ENCODE measurements at regions not wholly inside any gene's neighbourhood (a gene's known extent, or its start where the extent isn't known, plus 50 kb on each side); places are given as distances from the start of the nearest gene placed in this dataset.

DNA sequence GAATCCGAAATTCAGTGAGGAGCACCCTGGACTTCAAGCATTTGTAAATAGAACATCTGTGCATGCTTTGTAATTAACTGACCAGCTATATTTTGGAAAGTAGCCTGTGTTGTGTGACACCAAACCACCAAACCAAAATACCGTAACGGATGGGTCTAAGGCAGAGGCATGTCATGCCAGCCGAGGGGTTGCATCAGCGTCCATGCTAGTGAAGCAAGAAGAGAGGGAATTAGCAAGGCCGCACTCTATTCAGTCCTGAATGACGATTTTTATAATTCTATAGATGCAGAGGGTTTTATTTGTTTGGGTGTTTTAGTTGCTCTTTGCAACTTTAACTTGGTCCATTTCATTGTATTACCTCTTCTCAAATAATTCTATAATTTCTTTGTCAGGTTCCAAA, 116.8 kb upstream of the SMYD2 start:
- no peak overlapping the region for H3K4me3 ChIP-seq (ENCODE audit: low read depth, low read length)
- DNase-seq (ENCODE audit: low read depth) = no peak
- TF ChIP-seq, protein P1, sequence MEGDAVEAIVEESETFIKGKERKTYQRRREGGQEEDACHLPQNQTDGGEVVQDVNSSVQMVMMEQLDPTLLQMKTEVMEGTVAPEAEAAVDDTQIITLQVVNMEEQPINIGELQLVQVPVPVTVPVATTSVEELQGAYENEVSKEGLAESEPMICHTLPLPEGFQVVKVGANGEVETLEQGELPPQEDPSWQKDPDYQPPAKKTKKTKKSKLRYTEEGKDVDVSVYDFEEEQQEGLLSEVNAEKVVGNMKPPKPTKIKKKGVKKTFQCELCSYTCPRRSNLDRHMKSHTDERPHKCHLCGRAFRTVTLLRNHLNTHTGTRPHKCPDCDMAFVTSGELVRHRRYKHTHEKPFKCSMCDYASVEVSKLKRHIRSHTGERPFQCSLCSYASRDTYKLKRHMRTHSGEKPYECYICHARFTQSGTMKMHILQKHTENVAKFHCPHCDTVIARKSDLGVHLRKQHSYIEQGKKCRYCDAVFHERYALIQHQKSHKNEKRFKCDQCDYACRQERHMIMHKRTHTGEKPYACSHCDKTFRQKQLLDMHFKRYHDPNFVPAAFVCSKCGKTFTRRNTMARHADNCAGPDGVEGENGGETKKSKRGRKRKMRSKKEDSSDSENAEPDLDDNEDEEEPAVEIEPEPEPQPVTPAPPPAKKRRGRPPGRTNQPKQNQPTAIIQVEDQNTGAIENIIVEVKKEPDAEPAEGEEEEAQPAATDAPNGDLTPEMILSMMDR (conservative IDR thresholded peaks at IDR 0.05; ENCODE audit: low read depth, low read length) = no peak

DNA sequence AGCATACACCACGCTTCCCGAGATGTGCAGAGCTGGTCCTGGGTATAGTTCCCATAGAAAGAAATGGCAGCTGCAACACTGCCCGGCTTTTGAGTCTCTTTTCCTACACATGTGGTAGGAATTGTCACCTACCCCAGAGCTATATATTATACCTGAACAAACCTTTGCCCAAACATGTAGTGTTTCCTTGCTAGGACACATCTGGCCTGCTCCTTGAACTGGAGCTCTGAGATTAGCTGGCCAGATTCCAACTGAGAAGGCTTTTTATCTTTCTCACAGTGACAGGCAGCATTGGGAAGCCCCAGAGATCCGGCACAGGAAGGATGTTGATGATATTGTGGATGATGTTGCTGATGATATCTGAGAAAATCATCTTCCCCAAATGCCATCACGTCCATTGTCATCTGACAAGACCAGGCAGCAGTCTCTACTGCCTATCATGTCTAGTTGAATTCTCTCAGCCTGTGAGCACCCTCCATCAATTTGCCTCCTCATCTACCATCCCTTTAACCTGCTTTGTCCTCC, 115.0 kb upstream of the SMYD2 start:
- H3K4me3 ChIP-seq (ENCODE audit: low read depth, low read length) = no peak overlapping the region
- TF ChIP-seq, protein P1 (conservative IDR thresholded peaks at IDR 0.05; ENCODE audit: low read depth, low read length) = no peak
- no peak for DNase-seq (ENCODE audit: low read depth)

DNA sequence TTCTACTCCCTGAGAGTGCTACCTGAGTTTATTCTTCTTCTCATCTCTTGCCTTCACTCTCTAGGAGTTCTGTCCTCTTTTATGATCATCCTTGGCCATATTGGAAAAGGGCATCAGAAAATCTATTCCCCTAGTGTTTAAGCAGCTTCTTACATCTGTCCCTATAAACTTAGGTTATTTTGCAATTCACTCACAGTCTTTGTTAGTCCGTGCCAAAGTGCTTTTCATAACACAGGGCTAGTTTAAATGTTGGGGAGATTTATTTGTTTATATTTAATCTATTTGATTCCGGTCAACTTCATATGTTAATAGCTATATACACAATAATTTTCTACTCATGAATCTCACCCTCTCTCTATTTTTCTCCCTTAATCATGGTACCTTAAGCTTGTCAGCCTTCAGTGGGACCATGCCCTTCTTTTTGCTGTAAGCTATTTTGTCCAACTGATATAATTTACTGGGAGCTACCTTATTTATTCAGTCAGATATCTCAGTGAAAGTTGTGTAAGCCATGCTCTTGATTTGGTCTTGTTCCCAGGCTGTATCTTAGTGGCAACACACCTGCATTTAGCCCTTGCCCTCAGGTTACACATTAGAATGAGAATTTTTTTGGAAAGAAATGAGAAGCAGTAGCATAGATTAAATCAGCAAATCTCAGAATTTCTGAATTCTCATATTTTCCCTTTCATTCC, 106.3 kb upstream of the SMYD2 start:
- H3K4me3 ChIP-seq (ENCODE audit: low read depth, low read length) = no peak overlapping the region
- no peak for DNase-seq (ENCODE audit: low read depth)

DNA sequence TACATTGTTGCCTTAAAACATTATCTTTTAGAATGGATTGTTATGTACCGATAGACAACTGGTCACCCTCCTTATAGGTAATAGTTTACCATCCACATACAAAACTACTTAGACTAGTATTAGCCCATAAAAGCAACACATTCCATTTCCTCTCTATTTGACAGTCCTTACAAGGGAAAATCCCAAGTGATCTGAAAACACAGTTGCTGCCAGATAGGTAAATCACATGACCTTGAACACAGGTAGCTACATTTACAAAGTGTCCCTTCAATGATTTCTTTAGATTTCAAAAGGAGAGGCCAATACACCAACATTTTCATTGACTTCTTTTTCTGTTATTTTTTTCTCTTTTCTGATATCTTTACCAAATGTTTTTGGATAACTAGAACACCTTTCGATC, 102.9 kb upstream of the SMYD2 start:
- TF ChIP-seq, protein P1 (conservative IDR thresholded peaks at IDR 0.05; ENCODE audit: low read depth, low read length) = no peak
- DNase-seq (ENCODE audit: low read depth) = no peak
- H3K4me3 ChIP-seq (ENCODE audit: low read depth, low read length) = no peak overlapping the region

More for the DNA sequence above, 106.3 kb upstream of the SMYD2 start:
- TF ChIP-seq, protein P1 (conservative IDR thresholded peaks at IDR 0.05; ENCODE audit: low read depth, low read length) = no peak

DNA sequence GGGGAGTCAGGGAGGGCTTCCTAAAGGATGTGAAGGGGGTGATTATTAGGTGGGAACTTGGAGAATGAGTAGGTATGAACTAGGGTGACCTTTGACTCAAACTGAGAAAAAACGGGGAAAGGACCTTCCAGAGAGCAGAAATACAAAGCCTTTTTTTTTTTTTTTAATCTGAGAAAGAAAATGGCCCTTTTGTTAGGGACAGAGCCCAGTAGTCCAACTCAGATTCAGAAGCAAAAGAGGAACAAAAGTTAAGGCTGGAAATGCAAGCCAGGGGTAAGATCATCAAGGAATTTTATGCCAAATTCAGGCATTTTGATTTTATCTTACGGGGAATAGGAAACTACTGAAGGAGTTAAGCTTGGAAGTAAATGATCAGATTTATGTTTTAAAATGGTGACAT, 96.0 kb upstream of the SMYD2 start:
- H3K4me3 ChIP-seq (ENCODE audit: low read depth, low read length) = no peak overlapping the region
- no peak for DNase-seq (ENCODE audit: low read depth)
- TF ChIP-seq, protein P1 (conservative IDR thresholded peaks at IDR 0.05; ENCODE audit: low read depth, low read length) = no peak

DNA sequence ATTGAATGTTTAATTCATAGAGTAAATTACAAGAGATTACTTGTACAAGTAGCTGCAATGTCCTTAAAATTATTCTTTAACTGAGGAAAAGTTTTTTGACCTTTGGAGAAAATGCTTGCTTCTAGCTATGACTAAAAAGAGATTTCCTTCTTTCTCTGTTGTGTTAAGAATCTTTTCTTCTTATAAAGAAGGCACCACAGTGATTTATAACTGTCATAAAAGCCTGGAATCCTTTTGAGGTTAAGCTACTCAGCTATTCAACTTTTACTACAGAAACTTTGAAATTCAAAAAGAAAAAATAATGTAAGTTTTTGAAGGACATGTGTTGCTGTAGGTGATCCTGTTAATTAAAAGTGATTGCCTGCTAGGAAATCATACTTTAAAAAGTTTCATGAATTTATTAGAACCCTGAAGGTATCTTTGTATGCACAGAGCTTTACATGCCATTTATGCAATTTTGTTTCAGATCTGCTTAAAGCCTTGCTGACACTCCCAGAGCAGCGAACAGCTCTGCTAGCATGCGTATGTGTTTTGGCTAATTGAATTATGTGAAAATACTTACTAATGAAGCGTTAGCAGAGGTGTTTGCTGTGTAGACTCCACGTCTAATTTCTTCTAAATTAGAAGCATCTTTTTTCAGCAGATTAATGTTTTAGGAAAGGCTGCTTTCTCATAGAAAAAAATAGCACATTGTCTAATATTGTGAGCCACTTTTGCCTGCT, 94.7 kb upstream of the SMYD2 start:
- DNase-seq (ENCODE audit: low read depth) = no peak
- H3K4me3 ChIP-seq (ENCODE audit: low read depth, low read length) = no peak overlapping the region
- TF ChIP-seq, protein P1 (conservative IDR thresholded peaks at IDR 0.05; ENCODE audit: low read depth, low read length) = no peak

All from choroid plexus epithelial cell (primary cell).